ENCODE measurements at regions not wholly inside any gene's neighbourhood (a gene's known extent, or its start where the extent isn't known, plus 50 kb on each side); places are given as distances from the start of the nearest gene placed in this dataset.

DNA sequence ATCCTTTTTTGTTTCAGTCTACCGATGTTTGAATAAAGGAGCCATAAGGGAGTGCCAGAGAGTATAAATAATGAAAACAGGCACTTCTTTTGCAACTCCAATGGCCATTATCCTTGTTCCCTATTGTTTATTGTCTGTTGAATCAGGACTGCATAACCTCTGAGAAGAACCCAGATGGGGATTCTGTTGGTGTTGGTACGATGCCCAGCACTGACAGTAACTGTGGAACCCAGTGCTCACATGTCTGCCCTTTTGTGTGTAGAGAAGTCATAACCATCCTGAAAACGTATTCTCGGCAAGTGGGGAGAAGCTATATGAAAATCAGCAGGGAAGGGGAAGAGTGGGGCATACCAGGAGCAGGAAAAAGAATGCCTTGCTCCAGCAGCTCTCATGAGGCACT is 195.1 kb upstream of the EDNRA start:
- Histone ChIP-seq H2BK5ac (ENCODE audit: low read length) (no peak overlapping the region), H3K4ac (ENCODE audit: low read length) (no peak overlapping the region), H3K9ac (ENCODE audit: low read depth, low read length, poor library complexity) (no peak overlapping the region), H3K27me3 (ENCODE audit: control insufficient read depth in 3 of 3, insufficient read depth in 3 of 3, low read depth in 1 of 3, low read length in 3 of 3) (no peaks in the 10 kb centered on the region), H2AK5ac (ENCODE audit: low read depth, low read length) (no peak overlapping the region), H3K4me2 (ENCODE audit: insufficient read depth, low read length, poor library complexity, severe bottlenecking) (no peak overlapping the region), H4K91ac (ENCODE audit: low read depth, low read length, poor library complexity) (no peak overlapping the region), H2AFZ (ENCODE audit: low read length) (no peak overlapping the region), H3K14ac (ENCODE audit: low read length) (no peak overlapping the region), H2BK120ac (ENCODE audit: low read depth, low read length) (no peak overlapping the region), H2BK15ac (ENCODE audit: low read length) (no peak overlapping the region), H3K27ac (replicated peaks; ENCODE audit: low read length) (no peak overlapping the region), H2BK12ac (ENCODE audit: low read length) (no peak overlapping the region), H3K4me3 (ENCODE audit: low read length in 2 of 2) (no peak overlapping the region), H4K8ac (ENCODE audit: low read depth, low read length) (no peak overlapping the region), H3K18ac (ENCODE audit: low read length) (no peak overlapping the region), H3K79me1 (ENCODE audit: low read depth, low read length) (no peaks in the 10 kb centered on the region), H3K4me1 (ENCODE audit: control insufficient read depth in 2 of 2, insufficient read depth in 1 of 2, low read depth in 1 of 2, low read length in 2 of 2) (no peaks in the 10 kb centered on the region), H3K9me3 (replicated peaks in 1 of 2; ENCODE audit: control insufficient read depth in 2 of 2, insufficient read depth in 1 of 2, low read depth in 1 of 2, low read length in 2 of 2) (no peaks in the 10 kb centered on the region), H3K36me3 (replicated peaks in 1 of 2; ENCODE audit: control insufficient read depth in 2 of 2, insufficient read depth in 2 of 2, low read length in 2 of 2) (no peaks in the 10 kb centered on the region), H3K23ac (ENCODE audit: low read depth, low read length, poor library complexity) (no peak overlapping the region)
- DNase-seq (ENCODE audit: low spot score), result no peak
- WGBS, 2 donors (ENCODE audit: extremely low coverage in 2 of 2, insufficient read length in 2 of 2, insufficient replicate concordance in 1 of 2), result no CpG with 5 or more reads among the region's 4 CpGs

DNA sequence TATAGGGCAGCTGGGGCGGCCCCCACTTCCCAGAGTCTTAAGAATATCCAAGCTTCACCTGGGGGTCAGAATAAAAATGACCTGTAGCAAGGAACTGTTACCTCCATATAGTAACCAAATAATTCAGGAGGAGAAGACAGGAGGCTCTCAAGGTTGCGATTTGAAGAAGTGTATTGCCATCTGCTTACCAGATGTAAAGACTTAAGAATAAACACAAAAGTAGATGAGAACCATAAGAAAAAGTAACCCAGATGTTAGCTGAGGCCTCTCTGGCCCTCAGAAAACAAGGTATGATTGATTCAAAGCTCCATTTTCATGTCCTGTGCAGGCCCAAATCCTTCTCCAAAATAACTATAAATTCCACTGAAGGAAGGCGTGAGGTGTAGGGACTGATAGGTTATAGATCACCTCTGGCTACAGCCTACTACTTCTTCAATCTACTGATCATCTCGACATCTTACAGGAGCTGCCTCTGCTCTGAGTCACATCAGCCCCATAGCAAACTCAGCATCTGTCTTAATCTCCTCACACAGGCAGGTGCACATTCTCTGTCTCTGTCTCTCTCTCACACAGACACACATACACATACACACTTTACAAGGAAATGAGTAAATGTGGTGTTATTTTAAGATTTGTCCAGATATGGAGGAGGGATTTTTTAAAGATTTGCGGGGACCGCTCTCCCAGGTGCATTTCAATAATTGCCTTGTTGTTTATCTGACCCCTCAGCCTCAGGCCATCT is 193.9 kb upstream of the EDNRA start:
- Histone ChIP-seq H3K9me3 (replicated peaks in 1 of 2; ENCODE audit: control insufficient read depth in 2 of 2, insufficient read depth in 1 of 2, low read depth in 1 of 2, low read length in 2 of 2) (no peaks in the 10 kb centered on the region), H3K14ac (ENCODE audit: low read length) (no peak overlapping the region), H3K4me3 (ENCODE audit: low read length in 2 of 2) (no peak overlapping the region), H4K8ac (ENCODE audit: low read depth, low read length) (no peak overlapping the region), H3K9ac (ENCODE audit: low read depth, low read length, poor library complexity) (no peak overlapping the region), H2AK5ac (ENCODE audit: low read depth, low read length) (no peak overlapping the region), H3K23ac (ENCODE audit: low read depth, low read length, poor library complexity) (no peak overlapping the region), H3K27ac (replicated peaks; ENCODE audit: low read length) (no peak overlapping the region), H3K27me3 (ENCODE audit: control insufficient read depth in 3 of 3, insufficient read depth in 3 of 3, low read depth in 1 of 3, low read length in 3 of 3) (no peaks in the 10 kb centered on the region), H2BK15ac (ENCODE audit: low read length) (no peak overlapping the region), H2AFZ (ENCODE audit: low read length) (no peak overlapping the region), H2BK5ac (ENCODE audit: low read length) (no peak overlapping the region), H2BK12ac (ENCODE audit: low read length) (no peak overlapping the region), H2BK120ac (ENCODE audit: low read depth, low read length) (no peak overlapping the region), H3K4me1 (ENCODE audit: control insufficient read depth in 2 of 2, insufficient read depth in 1 of 2, low read depth in 1 of 2, low read length in 2 of 2) (no peaks in the 10 kb centered on the region), H3K36me3 (replicated peaks in 1 of 2; ENCODE audit: control insufficient read depth in 2 of 2, insufficient read depth in 2 of 2, low read length in 2 of 2) (no peaks in the 10 kb centered on the region), H3K79me1 (ENCODE audit: low read depth, low read length) (no peaks in the 10 kb centered on the region), H3K18ac (ENCODE audit: low read length) (no peak overlapping the region), H3K4ac (ENCODE audit: low read length) (no peak overlapping the region), H3K4me2 (ENCODE audit: insufficient read depth, low read length, poor library complexity, severe bottlenecking) (no peak overlapping the region), H4K91ac (ENCODE audit: low read depth, low read length, poor library complexity) (no peak overlapping the region)
- WGBS, 2 donors (ENCODE audit: extremely low coverage in 2 of 2, insufficient read length in 2 of 2, insufficient replicate concordance in 1 of 2), result no CpG with 5 or more reads among the region's 6 CpGs
- DNase-seq (ENCODE audit: low spot score), result no peak

DNA sequence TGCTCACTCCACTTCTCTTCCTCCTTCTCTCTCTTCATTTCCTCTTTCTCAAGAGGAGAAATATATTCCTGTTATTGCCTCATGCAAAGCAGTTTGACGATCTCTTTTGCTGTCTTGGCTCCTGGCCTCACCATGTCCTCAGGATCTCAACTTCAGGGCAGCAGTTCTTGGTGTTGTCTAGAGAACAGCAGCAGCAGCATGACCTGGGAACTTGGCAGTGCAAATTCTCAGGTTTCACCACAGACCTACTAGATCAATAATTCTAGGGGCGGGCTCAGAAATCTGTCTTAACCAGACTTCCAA is 193.4 kb upstream of the EDNRA start:
- Histone ChIP-seq H3K4me2 (ENCODE audit: insufficient read depth, low read length, poor library complexity, severe bottlenecking) (no peak overlapping the region), H2BK12ac (ENCODE audit: low read length) (no peak overlapping the region), H3K4me3 (ENCODE audit: low read length in 2 of 2) (no peak overlapping the region), H3K23ac (ENCODE audit: low read depth, low read length, poor library complexity) (no peak overlapping the region), H4K91ac (ENCODE audit: low read depth, low read length, poor library complexity) (no peak overlapping the region), H2AFZ (ENCODE audit: low read length) (no peak overlapping the region), H3K9me3 (replicated peaks in 1 of 2; ENCODE audit: control insufficient read depth in 2 of 2, insufficient read depth in 1 of 2, low read depth in 1 of 2, low read length in 2 of 2) (no peaks in the 10 kb centered on the region), H4K8ac (ENCODE audit: low read depth, low read length) (no peak overlapping the region), H3K79me1 (ENCODE audit: low read depth, low read length) (no peaks in the 10 kb centered on the region), H3K4me1 (ENCODE audit: control insufficient read depth in 2 of 2, insufficient read depth in 1 of 2, low read depth in 1 of 2, low read length in 2 of 2) (peaks cover 0 to under 1% of the 10 kb centered on the region in 2 donors), H3K14ac (ENCODE audit: low read length) (no peak overlapping the region), H3K9ac (ENCODE audit: low read depth, low read length, poor library complexity) (no peak overlapping the region), H3K27me3 (ENCODE audit: control insufficient read depth in 3 of 3, insufficient read depth in 3 of 3, low read depth in 1 of 3, low read length in 3 of 3) (no peaks in the 10 kb centered on the region), H2AK5ac (ENCODE audit: low read depth, low read length) (no peak overlapping the region), H2BK15ac (ENCODE audit: low read length) (no peak overlapping the region), H2BK5ac (ENCODE audit: low read length) (no peak overlapping the region), H3K18ac (ENCODE audit: low read length) (no peak overlapping the region), H2BK120ac (ENCODE audit: low read depth, low read length) (no peak overlapping the region), H3K36me3 (replicated peaks in 1 of 2; ENCODE audit: control insufficient read depth in 2 of 2, insufficient read depth in 2 of 2, low read length in 2 of 2) (no peaks in the 10 kb centered on the region), H3K27ac (replicated peaks; ENCODE audit: low read length) (no peak overlapping the region), H3K4ac (ENCODE audit: low read length) (no peak overlapping the region)
- WGBS, 2 donors (ENCODE audit: extremely low coverage in 2 of 2, insufficient read length in 2 of 2, insufficient replicate concordance in 1 of 2), result no CpG with 5 or more reads among the region's 2 CpGs
- DNase-seq (ENCODE audit: low spot score), result no peak

DNA sequence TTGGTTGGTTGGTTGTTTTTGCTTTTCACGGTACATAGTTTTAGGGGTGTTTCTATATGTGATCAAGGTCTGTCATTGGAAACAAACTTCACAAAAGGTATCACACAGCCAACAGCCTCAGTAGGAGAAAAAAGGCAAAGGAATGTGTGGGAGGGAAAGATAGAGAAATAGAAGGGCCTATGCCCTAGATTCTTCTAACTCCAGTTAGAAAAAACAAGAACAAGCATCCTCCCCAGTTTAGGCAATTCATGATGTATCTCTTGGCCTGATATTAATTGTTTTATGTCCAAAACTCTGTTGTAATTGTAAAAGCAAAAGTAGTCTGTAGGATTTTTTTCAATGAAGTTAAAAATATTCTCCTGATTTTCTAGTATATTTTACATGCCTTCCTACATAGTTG is 192.4 kb upstream of the EDNRA start:
- no peaks in the 10 kb centered on the region for H3K36me3 ChIP-seq (replicated peaks in 1 of 2; ENCODE audit: control insufficient read depth in 2 of 2, insufficient read depth in 2 of 2, low read length in 2 of 2)
- no peak overlapping the region for H4K8ac ChIP-seq (ENCODE audit: low read depth, low read length)
- peaks cover 0 to 2% of the 10 kb centered on the region in 2 donors for H3K4me1 ChIP-seq (ENCODE audit: control insufficient read depth in 2 of 2, insufficient read depth in 1 of 2, low read depth in 1 of 2, low read length in 2 of 2)
- H3K4ac ChIP-seq (ENCODE audit: low read length), result no peak overlapping the region
- no peak for DNase-seq (ENCODE audit: low spot score)
- no peak overlapping the region for H3K4me3 ChIP-seq (ENCODE audit: low read length in 2 of 2)
- H3K23ac ChIP-seq (ENCODE audit: low read depth, low read length, poor library complexity), result no peak overlapping the region
- H3K9ac ChIP-seq (ENCODE audit: low read depth, low read length, poor library complexity), result no peak overlapping the region
- H3K9me3 ChIP-seq (replicated peaks in 1 of 2; ENCODE audit: control insufficient read depth in 2 of 2, insufficient read depth in 1 of 2, low read depth in 1 of 2, low read length in 2 of 2), result no peaks in the 10 kb centered on the region
- H3K14ac ChIP-seq (ENCODE audit: low read length), result no peak overlapping the region
- H4K91ac ChIP-seq (ENCODE audit: low read depth, low read length, poor library complexity), result no peak overlapping the region
- no peak overlapping the region for H2BK5ac ChIP-seq (ENCODE audit: low read length)
- H2BK15ac ChIP-seq (ENCODE audit: low read length), result no peak overlapping the region
- no peak overlapping the region for H2BK12ac ChIP-seq (ENCODE audit: low read length)
- H3K27ac ChIP-seq (replicated peaks; ENCODE audit: low read length), result no peak overlapping the region
- no peaks in the 10 kb centered on the region for H3K79me1 ChIP-seq (ENCODE audit: low read depth, low read length)
- H3K27me3 ChIP-seq (ENCODE audit: control insufficient read depth in 3 of 3, insufficient read depth in 3 of 3, low read depth in 1 of 3, low read length in 3 of 3), result no peaks in the 10 kb centered on the region
- no peak overlapping the region for H2BK120ac ChIP-seq (ENCODE audit: low read depth, low read length)
- no peak overlapping the region for H2AK5ac ChIP-seq (ENCODE audit: low read depth, low read length)
- H3K18ac ChIP-seq (ENCODE audit: low read length), result no peak overlapping the region
- no peak overlapping the region for H2AFZ ChIP-seq (ENCODE audit: low read length)
- WGBS, 2 donors (ENCODE audit: extremely low coverage in 2 of 2, insufficient read length in 2 of 2, insufficient replicate concordance in 1 of 2), result no CpG with 5 or more reads among the region's 1 CpG
- H3K4me2 ChIP-seq (ENCODE audit: insufficient read depth, low read length, poor library complexity, severe bottlenecking), result no peak overlapping the region

Data from neuronal stem cell (in vitro differentiated cells).